ENCODE measurements at regions not wholly inside any gene's neighbourhood (a gene's known extent, or its start where the extent isn't known, plus 50 kb on each side); places are given as distances from the start of the nearest gene placed in this dataset.

DNA sequence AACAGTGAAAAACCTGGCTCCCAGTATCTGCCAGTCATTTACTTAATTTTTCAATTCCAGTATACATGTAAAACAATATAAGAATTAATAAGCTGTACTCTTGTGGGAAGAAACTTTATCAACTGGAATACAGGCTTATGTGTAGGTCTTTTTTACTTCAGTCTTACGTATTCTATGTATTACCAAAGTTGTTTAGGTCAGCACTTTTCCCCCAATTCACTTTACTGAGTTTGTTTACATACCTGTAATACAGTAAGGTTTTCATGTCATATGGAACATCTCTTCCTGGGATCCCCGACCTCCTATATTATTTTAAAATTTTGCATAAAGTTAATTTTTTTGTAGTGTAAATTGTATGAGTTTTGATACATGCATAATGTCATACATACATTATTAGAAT lies 181.8 kb upstream of the OLFM3 start:
- Histone ChIP-seq H3K79me2 (ENCODE audit: insufficient read depth, low read length) (no peaks in the 10 kb centered on the region), H3K56ac (ENCODE audit: insufficient read length, low read depth, low read length) (no peak overlapping the region), H3K9me3 (ENCODE audit: control insufficient read depth, low read depth, low read length) (no peaks in the 10 kb centered on the region), H3K4me2 (ENCODE audit: insufficient read depth, insufficient read length, low read length) (no peak overlapping the region), H3K18ac (ENCODE audit: insufficient read length, low read depth, low read length) (no peak overlapping the region), H2AK5ac (ENCODE audit: insufficient read length, low read length) (no peak overlapping the region), H2AFZ (ENCODE audit: low read length) (no peak overlapping the region), H3K27ac (ENCODE audit: insufficient read length, low read depth, low read length) (no peak overlapping the region), H3K23ac (ENCODE audit: insufficient read length, low read depth, low read length) (no peak overlapping the region), H4K5ac (ENCODE audit: insufficient read length, low read depth, low read length) (no peak overlapping the region), H3T11ph (ENCODE audit: low read length) (no peak overlapping the region), H2BK5ac (ENCODE audit: insufficient read length, low read length) (no peak overlapping the region), H3K27me3 (ENCODE audit: insufficient read depth, low read length) (no peaks in the 10 kb centered on the region), H3K23me2 (ENCODE audit: insufficient read length, low read depth, low read length, poor library complexity, severe bottlenecking) (no peaks in the 10 kb centered on the region), H3K79me1 (ENCODE audit: insufficient read depth, low read depth, low read length, poor library complexity, severe bottlenecking) (no peaks in the 10 kb centered on the region), H3K14ac (ENCODE audit: insufficient read depth, low read length) (no peak overlapping the region), H3K9ac (ENCODE audit: extremely low read depth, insufficient read length, low read length) (no peak overlapping the region), H2BK15ac (ENCODE audit: low read depth, low read length) (no peak overlapping the region), H4K20me1 (ENCODE audit: control insufficient read depth, insufficient read depth, insufficient read length) (no peaks in the 10 kb centered on the region), H2BK12ac (ENCODE audit: insufficient read length, low read depth, low read length) (no peak overlapping the region), H4K8ac (replicated peaks; ENCODE audit: insufficient read length, low read depth, low read length) (no peak overlapping the region), H3K4me1 (ENCODE audit: insufficient read depth, low read length) (no peaks in the 10 kb centered on the region), H2BK20ac (ENCODE audit: low read depth, low read length, poor library complexity, severe bottlenecking) (no peak overlapping the region), H3K4ac (ENCODE audit: low read depth, low read length) (no peak overlapping the region), H4K91ac (ENCODE audit: insufficient read length, low read depth, low read length) (no peak overlapping the region), H2BK120ac (ENCODE audit: low read depth, low read length, poor library complexity, severe bottlenecking) (no peak overlapping the region)
- Mint-ChIP-seq H3K4me1 (0 out of 4 replicates have a peak, but pooled peaks cover 0 to 3% of the 10 kb centered on the region in 2 experiments), H3K9me3 (no peaks in the 10 kb centered on the region), H3K36me3 (ENCODE audit: insufficient read depth in 1 of 3, low read depth in 3 of 3) (no peaks in the 10 kb centered on the region), H3K27ac (no peak overlapping the region), H3K27me3 (ENCODE audit: low read depth) (no peaks in the 10 kb centered on the region), H3K4me3 (no peak overlapping the region)
- no CpG with 5 or more reads among the region's 2 CpGs for WGBS (ENCODE audit: extremely low coverage, insufficient read length, low lambda C conversion rate)
- no peak for DNase-seq
- TF ChIP-seq, protein P1, sequence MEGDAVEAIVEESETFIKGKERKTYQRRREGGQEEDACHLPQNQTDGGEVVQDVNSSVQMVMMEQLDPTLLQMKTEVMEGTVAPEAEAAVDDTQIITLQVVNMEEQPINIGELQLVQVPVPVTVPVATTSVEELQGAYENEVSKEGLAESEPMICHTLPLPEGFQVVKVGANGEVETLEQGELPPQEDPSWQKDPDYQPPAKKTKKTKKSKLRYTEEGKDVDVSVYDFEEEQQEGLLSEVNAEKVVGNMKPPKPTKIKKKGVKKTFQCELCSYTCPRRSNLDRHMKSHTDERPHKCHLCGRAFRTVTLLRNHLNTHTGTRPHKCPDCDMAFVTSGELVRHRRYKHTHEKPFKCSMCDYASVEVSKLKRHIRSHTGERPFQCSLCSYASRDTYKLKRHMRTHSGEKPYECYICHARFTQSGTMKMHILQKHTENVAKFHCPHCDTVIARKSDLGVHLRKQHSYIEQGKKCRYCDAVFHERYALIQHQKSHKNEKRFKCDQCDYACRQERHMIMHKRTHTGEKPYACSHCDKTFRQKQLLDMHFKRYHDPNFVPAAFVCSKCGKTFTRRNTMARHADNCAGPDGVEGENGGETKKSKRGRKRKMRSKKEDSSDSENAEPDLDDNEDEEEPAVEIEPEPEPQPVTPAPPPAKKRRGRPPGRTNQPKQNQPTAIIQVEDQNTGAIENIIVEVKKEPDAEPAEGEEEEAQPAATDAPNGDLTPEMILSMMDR (conservative IDR thresholded peaks at IDR 0.05), result no peak
